GM19438 (cell line): ENCODE measurements at regions not wholly inside any gene's neighbourhood (a gene's known extent, or its start where the extent isn't known, plus 50 kb on each side); places are given as distances from the start of the nearest gene placed in this dataset.

Experiments used
- ATAC-seq: cut with Tn5 transposase; IDR thresholded peaks from one replicate; pipeline ENCODE4 v1.9.1; 2021; ENCODE audit warnings: low read depth; ENCODE audit not compliant: unreplicated experiment

- no peak for ATAC-seq
Measured at GRCh38 chr4:96509039-96509741, 669.3 kb downstream of the PDHA2 start.

GRCh38 chr4:96519291-96519690 lies 679.4 kb downstream of the PDHA2 start:
- no peak for ATAC-seq

DNA sequence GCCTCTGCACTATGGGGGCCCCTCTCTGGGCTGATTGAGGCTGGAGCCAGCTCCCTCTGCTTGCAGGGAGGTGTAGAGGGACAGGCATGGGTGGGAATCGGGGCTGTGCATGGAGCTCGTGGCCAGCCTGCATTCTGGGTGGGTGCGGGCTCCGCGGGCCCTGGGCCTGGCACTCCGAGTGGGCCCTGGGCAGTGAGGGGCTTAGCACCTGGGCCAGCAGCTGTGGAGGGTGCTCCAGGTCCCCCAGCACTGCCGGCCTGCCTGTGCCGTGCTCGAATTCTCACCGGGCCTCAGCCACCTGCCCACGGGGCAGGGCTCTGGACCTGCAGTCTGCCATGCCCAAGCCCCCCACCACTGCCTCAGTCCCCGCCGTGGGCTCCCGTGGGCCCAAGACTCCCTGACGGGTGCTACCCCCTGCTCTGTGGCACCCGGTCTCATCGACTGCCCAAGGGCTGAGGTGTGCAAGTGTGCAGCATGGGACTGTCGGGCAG lies 681.2 kb downstream of the PDHA2 start:
- ATAC-seq: no peak

GRCh38 chr4:96523611-96524010 lies 683.7 kb downstream of the PDHA2 start:
- ATAC-seq: no peak

GRCh38 chr4:96524311-96524875 lies 684.5 kb downstream of the PDHA2 start:
- no peak for ATAC-seq

GRCh38 chr4:96525898-96526297 lies 686.0 kb downstream of the PDHA2 start:
- no peak for ATAC-seq

DNA sequence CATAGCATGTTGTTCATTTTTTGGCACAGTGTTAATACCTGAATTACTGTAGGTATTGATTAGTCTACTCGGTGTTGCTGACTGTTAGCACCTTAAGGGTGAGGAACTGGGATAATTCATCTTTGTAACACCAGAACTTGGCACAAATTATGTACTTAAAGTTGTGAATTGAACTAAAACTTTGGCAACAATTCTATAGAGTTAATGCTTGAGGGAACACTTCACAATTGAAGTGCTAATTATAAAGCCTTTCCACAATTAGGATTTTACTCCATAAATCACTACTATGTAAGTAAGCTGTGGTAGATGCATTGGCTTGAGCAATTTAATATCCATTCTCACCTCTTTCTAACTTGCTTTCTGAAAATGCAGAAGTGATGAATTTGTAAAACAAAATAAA lies 686.7 kb downstream of the PDHA2 start:
- ATAC-seq: no peak

DNA sequence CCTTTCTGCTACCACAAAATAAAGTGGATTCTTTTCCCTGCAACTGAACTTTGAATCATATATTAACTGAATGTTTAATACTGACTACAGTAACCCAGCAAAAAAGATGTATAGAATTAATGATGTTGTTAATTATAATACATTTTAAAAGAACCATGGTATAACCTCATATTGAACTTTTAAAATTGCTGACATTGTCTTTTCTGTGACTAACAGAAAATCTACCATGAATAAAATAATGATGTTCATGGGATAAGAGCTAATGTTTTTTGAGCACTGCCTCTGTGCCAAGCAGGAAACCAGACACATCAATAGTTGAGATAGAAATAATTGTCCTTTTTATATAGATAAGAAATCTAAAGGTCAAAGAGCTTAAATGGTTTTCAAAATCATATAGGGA lies 691.9 kb downstream of the PDHA2 start:
- ATAC-seq: no peak

GRCh38 chr4:96543346-96543745 lies 703.5 kb downstream of the PDHA2 start:
- ATAC-seq: no peak

DNA sequence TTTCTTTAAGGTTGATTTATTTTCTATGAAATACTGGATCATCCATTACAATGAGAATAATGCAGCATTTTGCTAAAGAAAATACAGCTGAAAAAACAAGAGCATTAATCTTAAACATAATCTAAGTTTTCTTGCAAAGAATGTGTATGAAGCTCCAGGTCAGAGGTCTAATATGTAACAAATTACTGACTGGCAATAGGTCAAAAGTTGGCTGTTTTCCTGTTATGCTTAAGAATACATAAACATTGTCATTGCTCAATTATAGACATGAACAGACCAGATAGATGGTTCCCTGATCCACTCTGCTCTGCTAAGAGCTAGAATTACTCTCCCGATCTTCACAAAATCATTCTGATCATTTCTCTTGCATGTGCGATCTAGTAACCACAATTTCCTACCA lies 718.6 kb downstream of the PDHA2 start:
- ATAC-seq: no peak

DNA sequence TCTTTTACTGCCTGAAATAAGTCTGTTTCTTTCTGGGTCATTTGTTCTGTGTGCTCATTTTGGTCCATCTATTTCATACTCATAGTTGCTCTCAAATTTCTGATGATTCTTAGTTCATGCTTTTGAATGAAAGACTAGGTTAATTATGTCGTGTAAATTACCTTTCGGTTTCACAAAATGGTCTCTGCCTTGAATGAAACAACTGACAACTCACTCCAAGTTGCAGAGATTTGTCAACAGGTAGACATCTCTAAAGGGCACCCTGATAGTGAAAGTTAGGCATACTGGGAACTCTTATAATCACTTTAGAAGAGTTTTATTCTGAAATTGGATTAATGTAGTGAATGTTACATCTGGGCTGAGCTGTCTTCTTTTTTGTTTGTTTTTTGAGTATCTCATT lies 726.9 kb downstream of the PDHA2 start:
- ATAC-seq: no peak

- no peak for ATAC-seq
Measured at GRCh38 chr4:96585304-96585703, 745.4 kb downstream of the PDHA2 start.

- ATAC-seq: no peak
Measured at GRCh38 chr4:96593422-96593821, 753.5 kb downstream of the PDHA2 start.

DNA sequence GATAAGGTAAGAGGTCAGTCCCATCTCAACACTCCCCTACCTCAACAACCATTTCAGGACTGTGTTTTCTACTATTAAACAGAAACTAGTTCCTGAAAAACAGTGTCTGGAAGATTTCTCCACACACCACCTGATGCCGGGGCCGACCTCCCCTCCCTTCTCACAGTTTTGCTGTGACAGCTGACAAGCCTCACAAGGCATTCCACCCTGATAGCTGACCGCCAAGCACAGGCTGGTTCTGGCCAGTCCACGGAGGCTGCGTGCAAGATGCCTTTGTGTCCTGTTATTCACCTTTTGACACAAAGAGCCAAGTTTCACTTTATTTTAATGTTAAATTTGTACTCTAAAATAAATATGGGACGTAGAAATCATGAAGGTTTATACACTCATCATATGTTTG lies 758.6 kb downstream of the PDHA2 start:
- no peak for ATAC-seq

DNA sequence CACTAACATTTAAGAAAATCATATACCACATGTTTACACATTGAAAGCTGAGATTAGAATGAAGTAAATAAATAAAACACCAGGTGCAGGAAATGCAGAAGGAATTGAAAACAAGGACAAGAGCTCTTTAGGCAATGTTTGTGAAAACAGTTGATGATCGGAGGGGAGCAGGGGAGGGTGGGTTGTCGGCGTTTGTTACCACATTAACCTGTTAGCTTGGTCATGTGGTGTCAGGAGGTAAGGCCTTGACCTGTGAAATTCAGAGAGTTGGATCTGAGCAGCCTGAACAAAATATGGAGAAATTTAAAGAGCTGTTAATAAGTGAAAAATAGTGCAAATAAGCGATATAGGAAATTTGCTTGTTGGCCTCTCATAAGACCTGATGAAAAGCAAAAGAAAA lies 759.9 kb downstream of the PDHA2 start:
- ATAC-seq: no peak

- ATAC-seq: no peak
Measured at GRCh38 chr4:96602661-96603060, 762.8 kb downstream of the PDHA2 start.

GRCh38 chr4:96603641-96604040 lies 763.7 kb downstream of the PDHA2 start:
- no peak for ATAC-seq

DNA sequence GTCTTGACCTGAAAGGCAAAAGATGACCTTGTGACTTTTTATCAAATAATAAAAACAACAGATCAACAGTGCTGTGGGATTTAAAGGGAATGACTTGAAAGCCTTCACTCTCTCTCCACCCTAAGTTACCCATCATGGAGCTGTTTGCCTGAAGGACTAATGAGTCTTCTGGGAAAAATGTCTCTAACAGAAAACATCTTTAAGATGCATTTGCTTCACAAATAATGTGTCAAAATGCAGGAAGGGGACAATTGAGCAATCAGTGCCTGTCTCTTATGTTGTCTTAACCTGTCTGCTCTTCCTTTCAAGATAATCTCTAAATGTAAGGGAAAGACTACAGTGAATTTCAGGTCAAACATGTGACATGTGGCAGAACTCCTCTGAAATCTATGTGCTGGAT lies 766.6 kb downstream of the PDHA2 start:
- ATAC-seq: no peak

- no peak for ATAC-seq
Measured at GRCh38 chr4:96626023-96626422, 786.1 kb downstream of the PDHA2 start.

- ATAC-seq: no peak
Measured at GRCh38 chr4:96630839-96631238, 790.9 kb downstream of the PDHA2 start.

DNA sequence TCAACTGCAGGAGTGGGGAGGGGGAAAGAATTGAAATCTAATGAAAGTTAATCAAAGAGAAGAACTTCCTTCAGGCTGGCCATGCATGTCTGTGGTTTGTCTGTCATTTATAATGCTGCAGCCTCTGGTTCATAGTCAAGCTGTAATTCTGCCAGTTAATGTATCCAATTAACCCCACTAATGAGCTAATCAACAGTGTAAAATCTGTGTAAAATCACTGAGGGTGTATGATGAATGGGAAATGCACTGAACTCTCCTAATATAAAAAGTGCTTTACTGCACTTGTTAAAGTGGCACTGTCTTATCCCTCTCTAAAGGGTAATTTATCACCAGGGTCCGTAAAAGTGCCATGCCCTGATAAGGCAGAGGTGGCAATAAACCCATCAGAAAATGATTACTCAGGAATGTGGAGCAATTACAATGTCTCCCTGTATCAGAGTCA lies 798.1 kb downstream of the PDHA2 start:
- no peak for ATAC-seq

DNA sequence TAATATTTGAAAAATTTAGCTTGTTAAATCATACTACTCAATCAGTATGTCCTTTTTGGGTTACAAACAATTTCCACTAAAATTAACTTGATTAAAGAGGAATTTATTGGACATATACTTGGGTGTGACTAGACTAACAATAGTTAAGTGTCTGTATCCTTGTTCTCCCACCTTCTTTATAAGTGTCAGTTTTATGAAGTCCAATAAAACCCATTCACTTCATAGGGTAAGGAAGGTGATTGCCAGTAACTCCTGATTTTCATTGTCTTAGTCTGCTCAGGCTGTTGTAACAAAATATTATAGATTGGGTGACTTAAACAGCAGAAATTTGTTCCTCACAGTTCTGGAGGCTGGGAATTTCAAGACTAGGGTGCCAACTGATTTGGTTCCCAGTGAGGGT lies 800.0 kb downstream of the PDHA2 start:
- no peak for ATAC-seq
